ENCODE measurements at regions not wholly inside any gene's neighbourhood (a gene's known extent, or its start where the extent isn't known, plus 50 kb on each side); places are given as distances from the start of the nearest gene placed in this dataset.
"Not testable (repeated sequence)": the region's sequence is repeated elsewhere in the genome, so short reads cannot be mapped to it uniquely, and the experiment has no call there.

GRCh38 chr12:105676694-105677093, 346.2 kb downstream of the C12orf75 start:
- no peak overlapping the region for H3K4me3 ChIP-seq (replicated peaks; ENCODE audit: low read depth, low read length)
- TF ChIP-seq CTCF (IDR thresholded peaks at IDR 0.05; ENCODE audit: insufficient read depth, low read length, poor library complexity, severe bottlenecking) = no peak
- no peaks in the 10 kb centered on the region for H3K27me3 ChIP-seq (replicated peaks; ENCODE audit: control insufficient read depth, insufficient read depth, low read length)
- H3K36me3 ChIP-seq (ENCODE audit: control insufficient read depth, insufficient read depth, low read length) = no peaks in the 10 kb centered on the region
- no peak for DNase-seq (ENCODE audit: extremely low read depth, insufficient read length)

GRCh38 chr12:105677672-105678071, 347.2 kb downstream of the C12orf75 start:
- H3K36me3 ChIP-seq (ENCODE audit: control insufficient read depth, insufficient read depth, low read length) = no peaks in the 10 kb centered on the region
- no peak for TF ChIP-seq CTCF (IDR thresholded peaks at IDR 0.05; ENCODE audit: insufficient read depth, low read length, poor library complexity, severe bottlenecking)
- no peaks in the 10 kb centered on the region for H3K27me3 ChIP-seq (replicated peaks; ENCODE audit: control insufficient read depth, insufficient read depth, low read length)
- no peak for DNase-seq (ENCODE audit: extremely low read depth, insufficient read length)
- H3K4me3 ChIP-seq (replicated peaks; ENCODE audit: low read depth, low read length) = no peak overlapping the region

DNA sequence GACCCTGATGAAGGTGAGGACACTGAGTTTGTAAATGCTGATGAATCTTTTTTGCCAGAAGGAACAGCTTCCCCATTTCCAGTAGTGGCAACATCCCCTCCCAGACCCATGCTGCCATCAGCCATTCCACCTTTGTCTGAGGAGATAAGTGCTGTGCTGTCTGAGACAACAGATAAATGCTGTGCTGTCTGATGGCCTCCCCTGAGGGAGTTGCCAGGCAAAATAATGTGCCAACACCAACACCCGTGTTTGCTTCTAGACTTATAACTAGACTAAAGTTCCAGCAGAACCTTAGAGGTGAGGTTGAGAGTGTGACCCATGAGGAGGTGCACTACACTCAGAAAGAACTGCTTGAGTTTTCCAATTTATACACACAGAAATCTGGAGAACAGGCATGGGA, 349.5 kb downstream of the C12orf75 start:
- Histone ChIP-seq H3K4me3 (replicated peaks; ENCODE audit: low read depth, low read length) (no peak overlapping the region), H3K36me3 (ENCODE audit: control insufficient read depth, insufficient read depth, low read length) (no peaks in the 10 kb centered on the region), H3K27me3 (replicated peaks; ENCODE audit: control insufficient read depth, insufficient read depth, low read length) (no peaks in the 10 kb centered on the region)
- DNase-seq (ENCODE audit: extremely low read depth, insufficient read length) = no peak
- TF ChIP-seq CTCF (IDR thresholded peaks at IDR 0.05; ENCODE audit: insufficient read depth, low read length, poor library complexity, severe bottlenecking) = no peak

GRCh38 chr12:105681341-105681740, 350.9 kb downstream of the C12orf75 start:
- no peak for TF ChIP-seq CTCF (IDR thresholded peaks at IDR 0.05; ENCODE audit: insufficient read depth, low read length, poor library complexity, severe bottlenecking)
- H3K27me3 ChIP-seq (replicated peaks; ENCODE audit: control insufficient read depth, insufficient read depth, low read length) = no peaks in the 10 kb centered on the region
- no peak overlapping the region for H3K4me3 ChIP-seq (replicated peaks; ENCODE audit: low read depth, low read length)
- no peaks in the 10 kb centered on the region for H3K36me3 ChIP-seq (ENCODE audit: control insufficient read depth, insufficient read depth, low read length)
- no peak for DNase-seq (ENCODE audit: extremely low read depth, insufficient read length)

DNA sequence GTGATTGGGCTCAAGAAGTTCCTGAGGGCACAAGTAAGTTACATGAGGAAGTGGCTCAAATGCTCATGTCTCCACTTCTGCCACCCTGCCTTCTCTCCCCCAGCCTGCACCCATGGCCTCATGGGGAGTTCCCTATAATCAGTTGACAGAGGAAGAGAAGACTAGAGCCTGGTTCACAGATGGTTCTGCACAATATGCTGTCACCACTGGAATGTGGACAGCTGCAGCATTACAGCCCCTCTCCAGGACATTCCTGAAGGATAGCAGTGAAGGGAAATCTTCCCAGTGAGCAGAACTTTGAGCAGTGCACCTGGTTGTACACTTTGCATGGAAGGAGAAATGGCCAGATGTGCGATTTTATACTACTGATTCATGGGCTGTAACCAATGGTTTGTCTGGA, 352.3 kb downstream of the C12orf75 start:
- not testable (repeated sequence) for H3K4me3 ChIP-seq (replicated peaks; ENCODE audit: low read depth, low read length); H3K36me3 ChIP-seq (ENCODE audit: control insufficient read depth, insufficient read depth, low read length); H3K27me3 ChIP-seq (replicated peaks; ENCODE audit: control insufficient read depth, insufficient read depth, low read length); DNase-seq (ENCODE audit: extremely low read depth, insufficient read length)

DNA sequence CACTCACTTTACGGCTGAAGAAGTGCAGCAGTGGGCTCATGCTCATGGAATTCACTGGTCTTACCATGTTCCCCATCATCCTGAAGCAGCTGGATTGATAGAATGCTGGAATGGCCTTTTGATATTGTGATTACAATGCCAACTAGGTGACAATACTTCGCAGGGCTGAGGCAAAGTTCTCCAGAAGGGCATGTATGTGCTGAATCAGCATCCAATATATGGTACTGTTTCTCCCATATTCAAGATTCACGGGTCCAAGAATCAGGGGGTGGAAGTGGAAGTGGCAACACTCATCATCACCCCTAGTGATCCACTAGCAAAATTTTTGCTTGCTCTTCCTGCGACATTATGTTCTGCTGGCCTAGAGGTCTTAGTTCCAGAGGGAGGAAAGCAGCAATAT, 353.3 kb downstream of the C12orf75 start:
- not testable (repeated sequence) for DNase-seq (ENCODE audit: extremely low read depth, insufficient read length); H3K4me3 ChIP-seq (replicated peaks; ENCODE audit: low read depth, low read length); H3K27me3 ChIP-seq (replicated peaks; ENCODE audit: control insufficient read depth, insufficient read depth, low read length); H3K36me3 ChIP-seq (ENCODE audit: control insufficient read depth, insufficient read depth, low read length)

DNA sequence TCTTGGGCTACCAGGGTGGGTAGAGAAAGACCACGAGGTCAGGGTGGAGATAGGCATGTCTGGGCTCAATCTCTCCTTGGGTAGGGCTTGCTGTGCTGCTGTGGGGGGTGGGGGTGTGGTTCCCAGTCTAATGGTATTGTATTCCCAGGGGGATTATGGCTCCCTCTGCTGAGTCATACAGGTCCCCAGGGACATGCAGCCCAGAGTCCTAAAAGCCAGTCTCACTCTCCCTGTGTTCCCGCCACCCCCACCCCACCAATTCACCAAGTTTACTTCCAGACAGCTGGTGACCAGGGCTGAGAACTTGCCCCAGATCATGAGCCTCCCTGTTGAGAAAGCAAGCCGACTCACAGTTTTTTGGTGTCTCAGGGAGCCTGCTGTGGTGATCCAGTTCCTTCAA, 367.6 kb downstream of the C12orf75 start:
- TF ChIP-seq CTCF (IDR thresholded peaks at IDR 0.05; ENCODE audit: insufficient read depth, low read length, poor library complexity, severe bottlenecking) = no peak
- Histone ChIP-seq H3K36me3 (ENCODE audit: control insufficient read depth, insufficient read depth, low read length) (no peaks in the 10 kb centered on the region), H3K4me3 (replicated peaks; ENCODE audit: low read depth, low read length) (no peak overlapping the region), H3K27me3 (replicated peaks; ENCODE audit: control insufficient read depth, insufficient read depth, low read length) (no peaks in the 10 kb centered on the region)
- no peak for DNase-seq (ENCODE audit: extremely low read depth, insufficient read length)
